ENCODE measurements at regions not wholly inside any gene's neighbourhood (a gene's known extent, or its start where the extent isn't known, plus 50 kb on each side); places are given as distances from the start of the nearest gene placed in this dataset.

DNA sequence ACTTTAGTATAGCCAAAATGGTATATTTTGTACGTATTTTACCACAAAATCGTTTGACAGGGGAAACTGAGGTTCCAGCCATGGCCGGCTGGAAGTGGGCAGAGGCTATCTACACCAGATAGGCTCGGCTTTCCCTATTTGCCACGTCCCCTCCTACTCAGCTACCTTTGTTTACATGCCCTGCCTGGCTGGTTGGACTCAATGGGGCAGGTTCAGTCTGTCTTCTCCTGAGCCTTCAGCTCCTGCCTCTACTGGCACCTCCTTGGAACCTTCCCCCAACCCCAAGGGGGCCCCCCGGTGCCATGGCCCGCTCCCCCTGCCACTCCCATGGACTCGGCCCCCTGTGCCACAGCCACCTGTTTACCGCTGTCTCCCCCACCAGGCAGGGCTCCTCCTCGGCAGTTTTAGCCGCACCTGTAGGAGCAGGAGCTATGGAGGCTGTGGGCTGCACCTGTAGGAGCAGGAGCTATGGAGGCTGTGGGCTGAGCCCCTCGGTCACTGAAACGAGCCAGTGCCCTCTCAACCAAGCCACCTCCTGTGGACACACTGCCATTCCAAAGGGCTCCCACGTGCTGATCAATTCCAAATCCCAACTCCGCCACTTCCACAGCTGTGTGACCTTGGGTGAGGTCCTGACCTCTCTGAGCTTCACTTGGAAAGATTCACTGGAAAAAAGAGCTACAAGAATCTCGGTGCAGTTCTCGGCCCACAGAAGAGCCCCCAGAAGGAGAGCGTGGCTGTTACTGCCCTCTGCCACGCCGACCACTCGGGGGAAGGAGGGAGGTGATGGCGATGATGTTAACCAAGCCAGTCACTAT, 62.2 kb downstream of the NCOR2 start:
- Histone ChIP-seq H3K27ac (ENCODE audit: low read length) (no peak overlapping the region), H4K20me1 (ENCODE audit: insufficient read depth, low read length) (no peaks in the 10 kb centered on the region)

DNA sequence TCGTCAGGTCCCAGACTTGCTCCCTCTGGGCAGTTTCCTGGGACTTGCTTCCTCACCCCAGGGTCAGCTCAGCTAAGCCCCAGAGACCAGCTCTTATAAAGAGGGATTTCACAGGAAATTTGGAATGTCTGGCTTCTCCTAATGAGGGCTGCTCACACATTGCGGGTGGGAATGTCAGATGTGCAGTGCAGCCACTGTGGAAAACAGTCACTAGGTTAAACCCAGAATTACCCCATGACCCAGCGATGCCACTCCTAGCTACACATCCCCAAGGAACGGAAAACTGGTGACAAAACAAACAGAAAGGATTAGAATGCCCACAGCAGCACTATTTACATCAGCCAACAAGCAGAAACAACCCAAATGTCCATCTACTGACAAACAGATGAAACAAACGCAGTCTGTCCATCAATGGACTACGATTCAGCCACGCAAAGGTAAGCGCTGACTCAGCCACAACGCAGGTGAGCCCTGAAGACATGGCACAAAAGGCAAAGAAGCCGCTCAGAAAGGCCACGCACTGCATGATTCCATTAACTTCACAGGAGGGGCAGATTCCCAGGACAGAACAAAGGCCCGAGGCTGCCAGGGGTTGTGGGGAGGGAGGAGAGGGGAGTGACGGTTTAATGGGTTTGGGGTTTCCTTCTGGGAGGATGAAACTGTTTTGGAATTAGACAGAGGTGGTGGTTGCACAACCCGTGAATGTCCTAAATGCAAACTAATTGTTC, 63.0 kb downstream of the NCOR2 start:
- Histone ChIP-seq H3K27ac (ENCODE audit: low read length) (no peak overlapping the region), H3K27me3 (replicated peaks; ENCODE audit: insufficient read depth, low read length) (no peaks in the 10 kb centered on the region), H4K20me1 (ENCODE audit: insufficient read depth, low read length) (no peaks in the 10 kb centered on the region), H3K9ac (ENCODE audit: low read length) (no peak overlapping the region), H3K36me3 (replicated peaks; ENCODE audit: insufficient read depth, low read length) (no peaks in the 10 kb centered on the region), H2AFZ (ENCODE audit: low read length) (no peak overlapping the region), H3K4me2 (ENCODE audit: low read depth, low read length) (no peak overlapping the region), H3K4me1 (ENCODE audit: low read length) (no peaks in the 10 kb centered on the region), H3K9me2 (replicated peaks; ENCODE audit: insufficient read depth, low read length) (no peaks in the 10 kb centered on the region), H3K9me3 (replicated peaks; ENCODE audit: insufficient read depth, low read length) (no peaks in the 10 kb centered on the region), H3K4me3 (ENCODE audit: low read length) (no peak overlapping the region), H3K79me2 (ENCODE audit: low read length) (peaks cover 92% of the 10 kb centered on the region), H3F3A (ENCODE audit: insufficient read depth, low read length) (no peaks in the 10 kb centered on the region)
- TF ChIP-seq, protein P1, sequence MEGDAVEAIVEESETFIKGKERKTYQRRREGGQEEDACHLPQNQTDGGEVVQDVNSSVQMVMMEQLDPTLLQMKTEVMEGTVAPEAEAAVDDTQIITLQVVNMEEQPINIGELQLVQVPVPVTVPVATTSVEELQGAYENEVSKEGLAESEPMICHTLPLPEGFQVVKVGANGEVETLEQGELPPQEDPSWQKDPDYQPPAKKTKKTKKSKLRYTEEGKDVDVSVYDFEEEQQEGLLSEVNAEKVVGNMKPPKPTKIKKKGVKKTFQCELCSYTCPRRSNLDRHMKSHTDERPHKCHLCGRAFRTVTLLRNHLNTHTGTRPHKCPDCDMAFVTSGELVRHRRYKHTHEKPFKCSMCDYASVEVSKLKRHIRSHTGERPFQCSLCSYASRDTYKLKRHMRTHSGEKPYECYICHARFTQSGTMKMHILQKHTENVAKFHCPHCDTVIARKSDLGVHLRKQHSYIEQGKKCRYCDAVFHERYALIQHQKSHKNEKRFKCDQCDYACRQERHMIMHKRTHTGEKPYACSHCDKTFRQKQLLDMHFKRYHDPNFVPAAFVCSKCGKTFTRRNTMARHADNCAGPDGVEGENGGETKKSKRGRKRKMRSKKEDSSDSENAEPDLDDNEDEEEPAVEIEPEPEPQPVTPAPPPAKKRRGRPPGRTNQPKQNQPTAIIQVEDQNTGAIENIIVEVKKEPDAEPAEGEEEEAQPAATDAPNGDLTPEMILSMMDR (IDR thresholded peaks at IDR 0.05; ENCODE audit: low read length): no peak
- TF ChIP-seq EZH2 (optimal IDR thresholded peaks at IDR 0.05; ENCODE audit: low read depth, low read length) (no peak), EZH2phosphoT487 (IDR thresholded peaks at IDR 0.05; ENCODE audit: low read length) (no peak)
- no peak for DNase-seq

More for the DNA sequence above, 62.2 kb downstream of the NCOR2 start:
- no peak overlapping the region for H3K4me3 ChIP-seq (ENCODE audit: low read length)
- TF ChIP-seq, protein P1 (IDR thresholded peaks at IDR 0.05; ENCODE audit: low read length): no peak
- no peak for TF ChIP-seq EZH2phosphoT487 (IDR thresholded peaks at IDR 0.05; ENCODE audit: low read length)
- no peak for TF ChIP-seq EZH2 (optimal IDR thresholded peaks at IDR 0.05; ENCODE audit: low read depth, low read length)
- no peaks in the 10 kb centered on the region for H3K36me3 ChIP-seq (replicated peaks; ENCODE audit: insufficient read depth, low read length)
- no peaks in the 10 kb centered on the region for H3K4me1 ChIP-seq (ENCODE audit: low read length)
- DNase-seq: no peak
- no peaks in the 10 kb centered on the region for H3F3A ChIP-seq (ENCODE audit: insufficient read depth, low read length)
- H3K79me2 ChIP-seq (ENCODE audit: low read length): peaks cover 92% of the 10 kb centered on the region
- no peaks in the 10 kb centered on the region for H3K9me3 ChIP-seq (replicated peaks; ENCODE audit: insufficient read depth, low read length)
- no peaks in the 10 kb centered on the region for H3K27me3 ChIP-seq (replicated peaks; ENCODE audit: insufficient read depth, low read length)
- H3K4me2 ChIP-seq (ENCODE audit: low read depth, low read length): no peak overlapping the region
- no peak overlapping the region for H3K9ac ChIP-seq (ENCODE audit: low read length)
- no peaks in the 10 kb centered on the region for H3K9me2 ChIP-seq (replicated peaks; ENCODE audit: insufficient read depth, low read length)
- H2AFZ ChIP-seq (ENCODE audit: low read length): no peak overlapping the region

DNA sequence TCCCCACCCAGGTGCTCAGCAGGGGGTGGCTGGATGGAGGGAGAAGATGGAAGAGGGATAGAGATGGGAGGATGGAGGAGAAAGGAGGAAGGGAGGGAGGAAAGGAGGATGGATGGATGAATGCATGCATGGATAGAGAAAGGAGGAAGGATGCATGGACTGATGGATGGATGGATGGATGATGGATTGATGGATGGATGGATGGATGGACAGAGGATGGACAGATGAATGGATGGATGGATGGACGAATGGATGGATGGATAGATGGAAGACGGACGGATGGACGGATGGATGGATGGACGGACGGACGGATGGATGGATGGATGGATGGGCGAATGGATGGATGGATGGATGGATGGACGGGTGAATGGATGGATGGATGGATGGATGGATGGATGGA, 64.1 kb downstream of the NCOR2 start:
- no peaks in the 10 kb centered on the region for H3F3A ChIP-seq (ENCODE audit: insufficient read depth, low read length)
- no peak for TF ChIP-seq EZH2 (optimal IDR thresholded peaks at IDR 0.05; ENCODE audit: low read depth, low read length)
- TF ChIP-seq, protein P1 (IDR thresholded peaks at IDR 0.05; ENCODE audit: low read length): no peak
- no peaks in the 10 kb centered on the region for H3K27me3 ChIP-seq (replicated peaks; ENCODE audit: insufficient read depth, low read length)
- no peak overlapping the region for H3K4me3 ChIP-seq (ENCODE audit: low read length)
- H3K9me2 ChIP-seq (replicated peaks; ENCODE audit: insufficient read depth, low read length): no peaks in the 10 kb centered on the region
- H3K36me3 ChIP-seq (replicated peaks; ENCODE audit: insufficient read depth, low read length): no peaks in the 10 kb centered on the region
- no peak for DNase-seq
- no peak overlapping the region for H3K4me2 ChIP-seq (ENCODE audit: low read depth, low read length)
- H3K9ac ChIP-seq (ENCODE audit: low read length): no peak overlapping the region
- no peak overlapping the region for H2AFZ ChIP-seq (ENCODE audit: low read length)
- H3K79me2 ChIP-seq (ENCODE audit: low read length): peaks cover 94% of the 10 kb centered on the region
- no peak overlapping the region for H3K27ac ChIP-seq (ENCODE audit: low read length)
- no peaks in the 10 kb centered on the region for H3K4me1 ChIP-seq (ENCODE audit: low read length)
- no peaks in the 10 kb centered on the region for H3K9me3 ChIP-seq (replicated peaks; ENCODE audit: insufficient read depth, low read length)
- H4K20me1 ChIP-seq (ENCODE audit: insufficient read depth, low read length): no peaks in the 10 kb centered on the region
